HEK293T (cell line): ENCODE measurements at regions not wholly inside any gene's neighbourhood (a gene's known extent, or its start where the extent isn't known, plus 50 kb on each side); places are given as distances from the start of the nearest gene placed in this dataset.

Experiments used
- CTCF ChIA-PET: fragments of 350-600 bp; formaldehyde crosslinking; extraction: SDS; loops from one replicate; lab custom pipeline; 2021; ENCODE audit warnings: antibody characterized with exemption, inconsistent platforms; lab: Yijun Ruan, JAX
- POLR2A ChIA-PET: fragments of 350-600 bp; formaldehyde crosslinking; extraction: SDS; loops from one replicate; lab custom pipeline; 2020; ENCODE audit warnings: antibody characterized with exemption, inconsistent platforms; lab: Yijun Ruan, JAX
- DNase-seq: peaks from one replicate; pipeline ENCODE4 v3.0.0; 2012; ENCODE audit warnings: mixed read lengths; ENCODE audit errors: extremely low spot score
- ARNT ChIP-seq: fragments of 450-650 bp; IDR thresholded peaks from 2 replicates; pipeline ENCODE4 v1.6.1; 2017; ENCODE audit warnings: mild to moderate bottlenecking
- BHLHE40 ChIP-seq: fragments of 450-650 bp; IDR thresholded peaks from 2 replicates; pipeline ENCODE4 v1.6.1; 2016; ENCODE audit warnings: mild to moderate bottlenecking, moderate library complexity, borderline replicate concordance
- CTBP1 ChIP-seq: fragments of 450-650 bp; IDR thresholded peaks from 2 replicates; pipeline ENCODE4 v1.6.1; 2016; ENCODE audit warnings: borderline replicate concordance
- ELF4 ChIP-seq: fragments of 450-650 bp; IDR thresholded peaks from 2 replicates; pipeline ENCODE4 v1.6.1; 2017; ENCODE audit warnings: antibody characterized with exemption
- FOXA1 ChIP-seq: fragments of 450-650 bp; IDR thresholded peaks from 2 replicates; pipeline ENCODE4 v1.6.1; 2016; ENCODE audit warnings: mild to moderate bottlenecking
- FOXK2 ChIP-seq: fragments of 450-650 bp; IDR thresholded peaks from 2 replicates; pipeline ENCODE4 v1.6.1; 2016; ENCODE audit warnings: mild to moderate bottlenecking
- FOXM1 ChIP-seq: fragments of 450-650 bp; IDR thresholded peaks from 2 replicates; pipeline ENCODE4 v1.6.1; 2017; ENCODE audit warnings: mild to moderate bottlenecking, borderline replicate concordance
- HDGF ChIP-seq: fragments of 450-650 bp; IDR thresholded peaks from 2 replicates; pipeline ENCODE4 v1.6.1; 2017; ENCODE audit warnings: antibody characterized with exemption, borderline replicate concordance
- L3MBTL2 ChIP-seq: fragments of 450-650 bp; conservative IDR thresholded peaks from 2 replicates; pipeline ENCODE4 v1.6.1; 2016; ENCODE audit warnings: mild to moderate bottlenecking
- LEF1 ChIP-seq: fragments of 450-650 bp; IDR thresholded peaks from 2 replicates; pipeline ENCODE4 v1.6.1; 2017; ENCODE audit warnings: mild to moderate bottlenecking, borderline replicate concordance
- NFRKB ChIP-seq: fragments of 450-650 bp; IDR thresholded peaks from 2 replicates; pipeline ENCODE4 v1.6.1; 2016; ENCODE audit warnings: mild to moderate bottlenecking, moderate library complexity
- SP1 ChIP-seq: fragments of 450-650 bp; IDR thresholded peaks from 2 replicates; pipeline ENCODE4 v1.6.1; 2017
- SUZ12 ChIP-seq: fragments of 450-650 bp; IDR thresholded peaks from 2 replicates; pipeline ENCODE4 v1.6.1; 2016; ENCODE audit warnings: mild to moderate bottlenecking
- TARDBP ChIP-seq: fragments of 450-650 bp; IDR thresholded peaks from 2 replicates; pipeline ENCODE4 v1.6.1; 2016
- ZNF384 ChIP-seq: fragments of 450-650 bp; IDR thresholded peaks from 2 replicates; pipeline ENCODE4 v1.6.1; 2016
- TF ChIP-seq, protein P1 (sequence below): fragments of 450-650 bp; IDR thresholded peaks from 2 replicates; pipeline ENCODE4 v1.6.1; 2016

DNA sequence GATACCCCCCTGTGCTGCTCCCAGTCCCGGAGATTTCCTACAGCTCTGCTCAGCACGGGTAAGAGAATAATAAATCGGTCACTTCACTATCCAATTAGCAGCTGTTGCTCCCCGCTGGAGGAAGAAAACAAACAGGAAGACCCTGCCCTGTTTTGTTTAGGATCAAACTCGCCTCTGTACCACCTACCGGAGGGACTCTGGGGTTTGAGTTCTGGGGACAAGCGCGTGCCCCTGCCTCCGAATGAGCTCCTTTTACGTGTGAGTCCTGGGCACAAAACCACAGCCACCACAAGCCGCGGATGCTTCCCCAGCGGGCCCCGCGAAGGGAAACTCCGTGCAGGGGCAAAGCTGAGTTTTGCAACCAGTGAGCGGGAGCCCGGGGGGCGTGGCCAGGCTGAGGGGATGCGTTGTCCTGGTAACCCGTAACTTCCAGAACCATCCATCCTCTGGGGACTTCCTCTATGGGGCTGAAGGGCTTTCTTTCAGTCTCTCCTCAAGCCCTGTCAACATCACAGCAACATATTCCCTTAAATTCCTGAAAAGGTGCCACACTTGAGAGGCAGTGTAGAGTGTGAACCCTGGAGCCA is 315.7 kb upstream of the PROK2 start:
- no peak for TF ChIP-seq SP1
- TF ChIP-seq FOXM1 = no peak
- no peak for TF ChIP-seq HDGF
- no peak for TF ChIP-seq ZNF384
- TF ChIP-seq, protein P1, sequence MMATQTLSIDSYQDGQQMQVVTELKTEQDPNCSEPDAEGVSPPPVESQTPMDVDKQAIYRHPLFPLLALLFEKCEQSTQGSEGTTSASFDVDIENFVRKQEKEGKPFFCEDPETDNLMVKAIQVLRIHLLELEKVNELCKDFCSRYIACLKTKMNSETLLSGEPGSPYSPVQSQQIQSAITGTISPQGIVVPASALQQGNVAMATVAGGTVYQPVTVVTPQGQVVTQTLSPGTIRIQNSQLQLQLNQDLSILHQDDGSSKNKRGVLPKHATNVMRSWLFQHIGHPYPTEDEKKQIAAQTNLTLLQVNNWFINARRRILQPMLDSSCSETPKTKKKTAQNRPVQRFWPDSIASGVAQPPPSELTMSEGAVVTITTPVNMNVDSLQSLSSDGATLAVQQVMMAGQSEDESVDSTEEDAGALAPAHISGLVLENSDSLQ = no peak
- TF ChIP-seq ELF4 = no peak
- POLR2A ChIA-PET = interaction anchor here (1.0 to 1.1 kb wide), 2 partner anchors 9 to 150 kb away, joined by 3 to 5 read pairs; no protein-coding TSS in a partner anchor

DNA sequence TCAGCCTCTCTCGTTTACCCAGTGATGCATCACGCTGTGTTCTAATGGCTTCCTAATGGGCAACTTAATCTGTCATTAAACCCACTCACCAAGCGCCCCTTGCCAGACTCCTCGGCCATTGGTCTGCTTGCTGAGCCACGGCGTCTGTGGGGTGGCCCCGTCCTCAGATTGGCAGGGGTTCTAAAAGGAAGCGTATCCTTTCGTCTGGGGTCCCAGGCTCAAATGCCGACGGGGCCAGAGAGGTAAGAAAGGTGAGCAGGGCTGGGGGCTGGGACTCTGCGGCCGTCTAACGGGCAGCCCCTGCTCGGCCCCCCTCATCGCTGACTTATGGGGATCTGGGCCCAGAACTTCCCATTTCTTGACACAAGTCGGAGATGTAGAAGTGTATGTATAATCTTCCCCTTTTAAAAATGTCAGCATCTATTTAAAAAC is 315.1 kb upstream of the PROK2 start:
- ChIA-PET POLR2A (interaction anchor here (1.0 kb wide), 1 partner anchor 149 kb away, joined by 3 read pairs; no protein-coding TSS in a partner anchor), CTCF (no interaction called here)
- DNase-seq = no peak
- no peak for TF ChIP-seq FOXK2

More for the DNA sequence above, 315.7 kb upstream of the PROK2 start:
- CTCF ChIA-PET = interaction anchor here (0.9 kb wide), 1 partner anchor 10 kb away, joined by 3 read pairs; no protein-coding TSS in a partner anchor
- DNase-seq = peak; percentile 65

DNA sequence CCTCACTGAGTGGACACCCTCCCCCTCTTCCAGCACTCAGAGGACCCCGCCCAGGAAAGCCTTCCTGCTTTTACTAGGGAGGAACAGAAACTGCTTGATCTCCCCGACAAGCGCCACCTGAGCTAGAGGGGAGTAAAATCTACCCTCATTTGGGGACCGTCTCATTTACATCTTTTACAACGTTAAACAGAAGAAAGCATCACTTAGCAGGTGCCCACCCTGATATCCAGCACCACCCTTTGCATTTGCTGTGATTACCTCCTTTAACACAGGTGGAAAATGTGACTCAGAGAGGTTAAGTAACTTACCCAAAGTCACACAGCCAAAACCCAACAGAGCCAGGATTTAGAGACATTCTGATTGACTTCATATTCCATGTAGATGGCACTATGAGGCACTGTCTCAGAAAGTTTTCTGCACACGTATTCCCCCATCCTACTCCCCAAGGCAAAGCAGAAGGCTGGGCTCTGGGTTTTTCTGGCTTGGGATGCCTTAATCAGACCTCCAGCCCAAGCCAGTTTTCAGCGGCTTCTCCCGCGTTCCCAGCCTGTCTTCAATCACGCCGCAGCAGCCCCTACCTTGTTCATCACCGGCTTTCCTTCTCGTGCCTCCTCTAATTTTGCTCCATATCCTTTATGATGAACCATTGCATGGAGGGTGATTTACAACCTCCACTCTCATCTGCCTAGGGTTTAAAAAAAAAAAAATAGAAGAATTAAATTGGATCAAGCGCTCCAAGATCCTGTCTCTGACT is 314.6 kb upstream of the PROK2 start:
- no peak for TF ChIP-seq HDGF
- TF ChIP-seq FOXK2 = no peak
- TF ChIP-seq TARDBP = no peak
- TF ChIP-seq BHLHE40 = no peak
- no peak for TF ChIP-seq SUZ12
- TF ChIP-seq ZNF384 = no peak
- TF ChIP-seq CTBP1 = no peak
- TF ChIP-seq FOXM1 = no peak
- TF ChIP-seq L3MBTL2 = no peak
- POLR2A ChIA-PET = no interaction called here
- DNase-seq = no peak
- CTCF ChIA-PET = no interaction called here

DNA sequence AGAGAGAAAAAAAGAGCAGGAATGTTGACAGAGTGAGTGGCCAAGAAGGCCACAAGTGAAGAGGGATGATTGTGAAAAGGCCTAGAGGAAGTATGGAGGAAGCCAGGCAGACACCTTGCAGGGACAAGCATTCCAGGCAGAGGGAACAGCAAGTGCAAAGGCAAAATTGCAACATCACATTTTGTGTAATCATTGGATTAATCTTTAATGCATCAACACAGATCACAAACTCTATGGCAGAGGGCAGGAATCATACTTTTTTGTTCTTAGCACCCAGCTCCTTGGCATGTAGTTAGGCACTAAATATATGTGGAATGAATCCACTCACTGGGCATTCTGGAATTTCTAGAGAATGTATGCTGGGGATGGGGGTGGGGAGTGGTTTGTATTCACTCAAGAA is 312.1 kb upstream of the PROK2 start:
- POLR2A ChIA-PET = interaction anchor here (0.8 kb wide), 1 partner anchor 71 kb away, joined by 3 read pairs; no protein-coding TSS in a partner anchor
- DNase-seq = no peak
- CTCF ChIA-PET = no interaction called here
- TF ChIP-seq BHLHE40 (no peak), CTBP1 (no peak), ZNF384 (no peak), SP1 (no peak), FOXA1 (no peak), L3MBTL2 (no peak), FOXK2 (no peak), FOXM1 (no peak), LEF1 (no peak), HDGF (no peak), SUZ12 (no peak), ELF4 (no peak), ARNT (no peak), TARDBP (no peak), NFRKB (no peak)
- TF ChIP-seq, protein P1 = no peak

DNA sequence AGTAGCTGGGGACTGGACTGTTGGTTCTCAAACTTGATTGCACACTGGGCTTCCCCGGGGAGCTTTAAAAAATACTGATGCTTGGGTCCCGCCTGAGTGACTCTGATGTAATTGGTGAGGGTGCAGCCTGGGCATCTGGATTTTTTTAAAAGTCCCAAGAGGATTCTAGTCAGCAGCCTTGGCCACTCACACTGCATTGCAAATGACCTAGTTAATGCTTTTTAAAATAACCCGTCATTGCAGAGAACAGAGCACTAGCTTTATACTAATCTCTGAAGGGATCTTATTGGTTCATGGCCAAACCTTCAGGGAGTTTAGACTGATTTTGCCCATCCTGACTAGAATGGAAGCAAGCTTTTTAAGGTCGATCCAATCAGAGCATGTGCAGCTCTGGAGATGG is 310.6 kb upstream of the PROK2 start:
- TF ChIP-seq NFRKB = no peak
- TF ChIP-seq FOXK2 = no peak
- no peak for TF ChIP-seq FOXA1
- TF ChIP-seq, protein P1 = no peak
- TF ChIP-seq ARNT = no peak
- TF ChIP-seq CTBP1 = no peak
- no peak for TF ChIP-seq L3MBTL2
- TF ChIP-seq HDGF = no peak
- TF ChIP-seq SUZ12 = no peak
- TF ChIP-seq BHLHE40 = no peak
- no peak for TF ChIP-seq FOXM1
- no peak for TF ChIP-seq ELF4
- TF ChIP-seq ZNF384 = no peak
- no peak for TF ChIP-seq TARDBP
- DNase-seq = no peak
- ChIA-PET POLR2A (no interaction called here), CTCF (no interaction called here)

DNA sequence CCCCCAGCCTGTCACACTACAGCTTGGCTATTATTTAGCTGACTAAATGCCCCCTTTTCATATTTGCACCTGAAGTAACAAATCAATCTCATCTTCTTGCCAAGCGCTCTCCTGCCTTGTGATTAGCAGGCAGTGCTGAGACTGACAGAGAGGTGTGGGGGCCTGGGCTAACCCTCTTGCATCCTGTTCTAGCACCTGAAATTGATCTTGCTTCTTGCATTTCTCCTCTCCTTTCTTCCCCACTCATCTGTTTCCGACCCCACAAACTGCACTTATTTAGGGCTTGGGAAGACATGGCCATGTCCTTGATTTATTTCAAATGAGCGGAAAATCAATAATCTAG is 309.0 kb upstream of the PROK2 start:
- ChIA-PET POLR2A (no interaction called here), CTCF (no interaction called here)
- DNase-seq = no peak
- TF ChIP-seq, protein P1 = no peak
- TF ChIP-seq ELF4 = no peak
